PC-9 (cell line): ENCODE measurements at regions not wholly inside any gene's neighbourhood (a gene's known extent, or its start where the extent isn't known, plus 50 kb on each side); places are given as distances from the start of the nearest gene placed in this dataset.

Experiments used
- EZH2 ChIP-seq: fragments of 200-600 bp; sonication (generic); IDR thresholded peaks from 2 replicates; pipeline ENCODE4 v1.8.0; 2017; ENCODE audit warnings: antibody characterized with exemption, low read depth
- TF ChIP-seq, protein P1 (sequence below): fragments of 200-600 bp; sonication (generic); conservative IDR thresholded peaks from 2 replicates; pipeline ENCODE4 v1.6.1; 2017; ENCODE audit warnings: mixed run types, antibody characterized with exemption, mild to moderate bottlenecking, moderate library complexity

DNA sequence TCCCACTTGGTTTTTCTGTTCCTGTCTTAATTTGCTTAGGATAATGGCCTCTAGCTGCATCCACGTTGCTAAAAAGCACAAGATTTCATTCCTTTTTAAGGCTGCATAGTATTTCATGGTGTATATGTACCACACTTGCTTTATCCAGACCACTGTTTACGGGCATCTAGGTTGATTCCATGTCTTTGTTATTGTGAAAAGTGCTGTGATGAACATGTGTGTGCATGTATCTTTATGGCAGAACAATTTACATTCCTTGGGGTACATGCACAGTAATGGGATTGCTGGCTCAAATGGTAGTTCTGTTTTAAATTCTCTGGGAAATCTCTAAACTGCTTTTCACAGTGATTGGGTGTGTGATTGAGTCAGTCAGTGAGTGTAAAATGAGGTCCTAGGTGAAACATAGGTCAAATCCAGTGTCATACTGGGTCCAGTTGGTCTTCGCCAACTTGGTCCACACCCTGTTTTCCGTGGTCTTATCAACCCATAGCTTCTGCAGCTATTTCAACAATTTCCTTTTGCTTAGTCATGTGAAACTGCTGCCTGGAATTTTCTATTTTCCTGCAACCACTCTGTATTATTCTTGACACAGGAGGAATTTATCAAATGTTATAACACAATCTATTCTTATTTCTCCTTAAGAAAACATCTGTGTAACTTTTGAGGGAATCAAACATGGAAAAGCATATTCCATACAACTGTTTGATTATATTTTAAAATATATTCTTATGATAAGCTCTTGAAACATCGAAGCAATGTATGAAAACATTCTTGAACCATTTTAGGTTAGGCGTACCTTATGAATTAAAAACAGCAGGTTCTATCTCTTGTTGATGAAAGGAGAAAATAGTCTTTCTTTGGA, 82.9 kb downstream of the ADCYAP1 start:
- TF ChIP-seq, protein P1, sequence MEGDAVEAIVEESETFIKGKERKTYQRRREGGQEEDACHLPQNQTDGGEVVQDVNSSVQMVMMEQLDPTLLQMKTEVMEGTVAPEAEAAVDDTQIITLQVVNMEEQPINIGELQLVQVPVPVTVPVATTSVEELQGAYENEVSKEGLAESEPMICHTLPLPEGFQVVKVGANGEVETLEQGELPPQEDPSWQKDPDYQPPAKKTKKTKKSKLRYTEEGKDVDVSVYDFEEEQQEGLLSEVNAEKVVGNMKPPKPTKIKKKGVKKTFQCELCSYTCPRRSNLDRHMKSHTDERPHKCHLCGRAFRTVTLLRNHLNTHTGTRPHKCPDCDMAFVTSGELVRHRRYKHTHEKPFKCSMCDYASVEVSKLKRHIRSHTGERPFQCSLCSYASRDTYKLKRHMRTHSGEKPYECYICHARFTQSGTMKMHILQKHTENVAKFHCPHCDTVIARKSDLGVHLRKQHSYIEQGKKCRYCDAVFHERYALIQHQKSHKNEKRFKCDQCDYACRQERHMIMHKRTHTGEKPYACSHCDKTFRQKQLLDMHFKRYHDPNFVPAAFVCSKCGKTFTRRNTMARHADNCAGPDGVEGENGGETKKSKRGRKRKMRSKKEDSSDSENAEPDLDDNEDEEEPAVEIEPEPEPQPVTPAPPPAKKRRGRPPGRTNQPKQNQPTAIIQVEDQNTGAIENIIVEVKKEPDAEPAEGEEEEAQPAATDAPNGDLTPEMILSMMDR, result no peak
- TF ChIP-seq EZH2, result no peak
